Left ventricle myocardium inferior (tissue), 1 donor: ENCODE measurements at regions not wholly inside any gene's neighbourhood (a gene's known extent, or its start where the extent isn't known, plus 50 kb on each side); places are given as distances from the start of the nearest gene placed in this dataset.

Source experiments
- DNase-seq: peaks from one replicate; pipeline ENCODE4 v3.0.0-alpha.2; 2020
- H3K27ac ChIP-seq: fragments of 200-600 bp; replicated peaks from 2 replicates; pipeline ENCODE4 v1.8.0; 2021
- H3K27me3 ChIP-seq: fragments of 200-600 bp; 2 replicates; pipeline ENCODE4 v1.8.0; 2021; ENCODE audit warnings: low read depth
- H3K36me3 ChIP-seq: fragments of 200-600 bp; 2 replicates; pipeline ENCODE4 v1.8.0; 2021
- H3K4me1 ChIP-seq: fragments of 200-600 bp; 2 replicates; pipeline ENCODE4 v1.8.0; 2021
- H3K4me3 ChIP-seq: fragments of 200-600 bp; 2 replicates; pipeline ENCODE4 v1.8.0; 2021; ENCODE audit warnings: mild to moderate bottlenecking, moderate library complexity
- H3K9me3 ChIP-seq: fragments of 200-600 bp; replicated peaks from 2 replicates; pipeline ENCODE4 v1.8.0; 2021
- CTCF ChIP-seq: fragments of 200-600 bp; IDR thresholded peaks from 2 replicates; pipeline ENCODE4 v1.8.0; 2021; ENCODE audit warnings: antibody characterized with exemption, mild to moderate bottlenecking, borderline replicate concordance
- intact Hi-C: fragments of 100-400 bp; cut with micrococcal nuclease; formaldehyde crosslinking; loops from one replicate; pipeline ENCODE4 v1.11.0; 2022
- donor health status: DM: no; HTN: yes; CAD: no; lungs with severe emphysema.

DNA sequence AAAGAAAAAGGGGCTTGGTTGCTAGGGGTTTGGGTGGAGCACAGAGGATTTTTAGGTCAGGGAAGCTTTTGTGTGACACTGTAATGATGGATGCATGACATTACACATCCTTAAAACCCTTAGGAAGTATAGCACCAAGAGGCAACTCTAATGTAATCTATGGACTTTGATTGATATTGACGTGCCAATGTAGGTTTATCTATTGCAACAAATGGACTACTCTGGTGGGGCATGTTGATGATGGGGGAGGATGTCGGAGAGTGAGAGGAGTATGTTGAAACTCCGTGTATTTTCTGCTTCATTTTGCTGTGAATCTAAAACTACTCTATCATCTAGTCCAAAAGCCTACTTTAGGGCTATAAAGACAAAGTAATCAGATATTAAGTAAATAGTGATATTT is 72.3 kb upstream of the PAX6 start:
- Histone ChIP-seq H3K4me1 (no peaks in the 10 kb centered on the region), H3K9me3 (no peaks in the 10 kb centered on the region), H3K27me3 (peaks cover 29% of the 10 kb centered on the region), H3K36me3 (no peaks in the 10 kb centered on the region), H3K4me3 (no peak overlapping the region), H3K27ac (no peak overlapping the region)
- TF ChIP-seq CTCF: no peak
- DNase-seq: no peak
- intact Hi-C loops: no loop called here

DNA sequence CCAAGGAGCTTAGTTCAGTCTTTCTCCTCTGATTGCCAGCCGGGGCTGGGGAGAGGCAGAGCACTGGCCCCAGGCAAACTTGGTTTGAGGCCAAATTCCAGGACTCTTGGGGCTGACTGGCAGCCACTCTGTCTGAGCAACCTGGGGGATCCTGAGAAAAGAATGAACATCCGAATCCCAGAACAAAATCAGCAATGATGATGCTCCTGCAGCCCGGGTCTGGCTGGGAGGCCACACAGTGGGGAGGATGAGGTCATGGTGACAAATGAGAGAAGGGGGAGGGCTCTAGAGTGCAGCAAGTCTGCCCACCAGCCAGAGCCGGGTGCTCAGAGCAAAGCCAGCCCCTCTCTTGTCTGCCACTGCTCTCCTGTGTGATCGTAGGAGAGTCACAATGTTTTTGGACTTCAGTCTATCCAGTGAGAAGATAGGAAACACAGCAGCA is 71.8 kb upstream of the PAX6 start:
- H3K9me3 ChIP-seq: no peaks in the 10 kb centered on the region
- intact Hi-C loops: no loop called here
- H3K4me3 ChIP-seq: no peak overlapping the region
- DNase-seq: no peak
- no peaks in the 10 kb centered on the region for H3K36me3 ChIP-seq
- peaks cover 33% of the 10 kb centered on the region for H3K27me3 ChIP-seq
- no peaks in the 10 kb centered on the region for H3K4me1 ChIP-seq
- no peak overlapping the region for H3K27ac ChIP-seq
- no peak for TF ChIP-seq CTCF

DNA sequence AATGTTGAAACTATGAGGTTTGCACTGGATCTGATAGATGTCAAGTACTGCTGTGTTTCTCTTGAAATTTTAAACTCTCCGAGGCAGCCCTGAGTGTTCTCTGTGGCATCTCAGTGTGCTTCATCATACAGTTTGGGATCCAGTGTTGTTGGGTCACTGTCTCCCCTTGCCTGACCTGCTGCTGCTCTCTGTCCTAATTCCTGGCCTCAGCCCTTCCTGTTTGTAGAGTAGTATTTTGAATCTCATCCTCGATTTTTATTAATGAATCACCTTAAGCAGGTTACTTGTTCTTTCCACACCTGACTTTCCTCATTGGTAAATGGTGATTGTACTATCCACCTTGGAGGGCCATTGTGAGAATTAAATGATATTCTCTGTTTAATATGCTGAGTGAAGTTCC is 70.7 kb upstream of the PAX6 start:
- Histone ChIP-seq H3K4me1 (no peaks in the 10 kb centered on the region), H3K27ac (no peak overlapping the region), H3K36me3 (no peaks in the 10 kb centered on the region), H3K9me3 (no peaks in the 10 kb centered on the region), H3K27me3 (peaks cover 43% of the 10 kb centered on the region), H3K4me3 (no peak overlapping the region)
- TF ChIP-seq CTCF: no peak
- no peak for DNase-seq
- intact Hi-C loops: no loop called here

GRCh38 chr11:31879681-31880080 is 68.6 kb upstream of the PAX6 start:
- no peak for DNase-seq
- TF ChIP-seq CTCF: no peak
- Histone ChIP-seq H3K9me3 (no peaks in the 10 kb centered on the region), H3K36me3 (no peaks in the 10 kb centered on the region), H3K4me3 (no peak overlapping the region), H3K4me1 (no peaks in the 10 kb centered on the region), H3K27ac (no peak overlapping the region), H3K27me3 (peaks cover 57% of the 10 kb centered on the region)
- intact Hi-C loops: no loop called here

DNA sequence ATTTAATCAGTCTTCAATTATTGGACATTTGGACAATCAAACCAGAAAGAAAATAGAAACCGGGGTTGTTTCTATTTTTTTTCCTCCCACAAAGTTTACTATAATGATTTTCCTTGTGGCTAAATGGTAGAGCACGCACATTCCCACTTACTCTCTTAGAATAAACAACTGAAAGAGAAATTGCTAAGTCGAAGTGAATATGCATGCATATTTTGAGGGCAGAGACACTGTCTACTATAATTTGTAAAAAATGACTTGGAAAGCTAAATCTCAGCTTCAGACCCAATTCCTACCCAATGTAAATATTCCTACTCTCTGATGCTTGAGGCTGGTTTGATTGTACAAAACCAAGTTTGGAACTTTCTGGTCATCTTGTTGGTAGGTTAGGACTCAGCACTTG is 66.7 kb upstream of the PAX6 start:
- DNase-seq: no peak
- no peak overlapping the region for H3K4me3 ChIP-seq
- H3K9me3 ChIP-seq: no peaks in the 10 kb centered on the region
- no peak for TF ChIP-seq CTCF
- intact Hi-C loops: no loop called here
- no peaks in the 10 kb centered on the region for H3K4me1 ChIP-seq
- no peak overlapping the region for H3K27ac ChIP-seq
- peaks cover 64% of the 10 kb centered on the region for H3K27me3 ChIP-seq
- no peaks in the 10 kb centered on the region for H3K36me3 ChIP-seq

GRCh38 chr11:31877083-31877482 is 66.0 kb upstream of the PAX6 start:
- Histone ChIP-seq H3K36me3 (no peaks in the 10 kb centered on the region), H3K27ac (no peak overlapping the region), H3K27me3 (peaks cover 64% of the 10 kb centered on the region), H3K4me3 (no peak overlapping the region), H3K9me3 (no peaks in the 10 kb centered on the region), H3K4me1 (no peaks in the 10 kb centered on the region)
- DNase-seq: no peak
- intact Hi-C loops: no loop called here
- no peak for TF ChIP-seq CTCF
